ENCODE measurements at regions not wholly inside any gene's neighbourhood (a gene's known extent, or its start where the extent isn't known, plus 50 kb on each side); places are given as distances from the start of the nearest gene placed in this dataset.

DNA sequence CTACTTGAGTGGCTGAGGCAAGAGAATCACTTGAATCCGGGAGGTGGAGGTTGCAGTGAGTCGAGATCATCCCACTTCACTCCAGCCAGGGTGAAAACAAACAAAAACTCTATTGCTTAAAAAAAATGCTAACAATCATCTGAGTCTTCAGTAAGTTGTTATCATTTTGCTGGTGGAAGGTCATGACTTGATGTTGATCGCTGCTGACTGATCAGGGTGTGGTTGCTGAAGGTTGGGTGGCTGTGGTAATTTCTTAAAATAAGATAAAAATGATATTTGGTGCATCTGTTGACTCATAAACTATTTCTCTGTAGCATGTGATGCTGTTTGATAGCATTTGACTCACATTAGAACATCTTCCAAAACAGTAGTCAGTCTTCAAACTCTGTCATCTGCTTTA lies 349.4 kb upstream of the PAPPA start:
- Histone ChIP-seq H4K20me1 (ENCODE audit: insufficient read depth, low read length) (no peaks in the 10 kb centered on the region), H3F3A (ENCODE audit: insufficient read depth, low read length) (no peaks in the 10 kb centered on the region), H3K9ac (ENCODE audit: low read length) (no peak overlapping the region), H2AFZ (ENCODE audit: low read length) (no peak overlapping the region), H3K4me2 (ENCODE audit: low read depth, low read length) (no peak overlapping the region), H3K79me2 (ENCODE audit: low read length) (no peaks in the 10 kb centered on the region), H3K9me3 (replicated peaks; ENCODE audit: insufficient read depth, low read length) (no peaks in the 10 kb centered on the region), H3K9me2 (replicated peaks; ENCODE audit: insufficient read depth, low read length) (no peaks in the 10 kb centered on the region), H3K4me3 (ENCODE audit: low read length) (no peak overlapping the region), H3K27ac (ENCODE audit: low read length) (no peak overlapping the region), H3K4me1 (ENCODE audit: low read length) (no peaks in the 10 kb centered on the region), H3K36me3 (replicated peaks; ENCODE audit: insufficient read depth, low read length) (no peaks in the 10 kb centered on the region), H3K27me3 (replicated peaks; ENCODE audit: insufficient read depth, low read length) (no peaks in the 10 kb centered on the region)
- no peak for DNase-seq
- TF ChIP-seq EZH2phosphoT487 (IDR thresholded peaks at IDR 0.05; ENCODE audit: low read length) (no peak), EZH2 (optimal IDR thresholded peaks at IDR 0.05; ENCODE audit: low read depth, low read length) (no peak)
- TF ChIP-seq, protein P1, sequence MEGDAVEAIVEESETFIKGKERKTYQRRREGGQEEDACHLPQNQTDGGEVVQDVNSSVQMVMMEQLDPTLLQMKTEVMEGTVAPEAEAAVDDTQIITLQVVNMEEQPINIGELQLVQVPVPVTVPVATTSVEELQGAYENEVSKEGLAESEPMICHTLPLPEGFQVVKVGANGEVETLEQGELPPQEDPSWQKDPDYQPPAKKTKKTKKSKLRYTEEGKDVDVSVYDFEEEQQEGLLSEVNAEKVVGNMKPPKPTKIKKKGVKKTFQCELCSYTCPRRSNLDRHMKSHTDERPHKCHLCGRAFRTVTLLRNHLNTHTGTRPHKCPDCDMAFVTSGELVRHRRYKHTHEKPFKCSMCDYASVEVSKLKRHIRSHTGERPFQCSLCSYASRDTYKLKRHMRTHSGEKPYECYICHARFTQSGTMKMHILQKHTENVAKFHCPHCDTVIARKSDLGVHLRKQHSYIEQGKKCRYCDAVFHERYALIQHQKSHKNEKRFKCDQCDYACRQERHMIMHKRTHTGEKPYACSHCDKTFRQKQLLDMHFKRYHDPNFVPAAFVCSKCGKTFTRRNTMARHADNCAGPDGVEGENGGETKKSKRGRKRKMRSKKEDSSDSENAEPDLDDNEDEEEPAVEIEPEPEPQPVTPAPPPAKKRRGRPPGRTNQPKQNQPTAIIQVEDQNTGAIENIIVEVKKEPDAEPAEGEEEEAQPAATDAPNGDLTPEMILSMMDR (IDR thresholded peaks at IDR 0.05; ENCODE audit: low read length) = no peak

DNA sequence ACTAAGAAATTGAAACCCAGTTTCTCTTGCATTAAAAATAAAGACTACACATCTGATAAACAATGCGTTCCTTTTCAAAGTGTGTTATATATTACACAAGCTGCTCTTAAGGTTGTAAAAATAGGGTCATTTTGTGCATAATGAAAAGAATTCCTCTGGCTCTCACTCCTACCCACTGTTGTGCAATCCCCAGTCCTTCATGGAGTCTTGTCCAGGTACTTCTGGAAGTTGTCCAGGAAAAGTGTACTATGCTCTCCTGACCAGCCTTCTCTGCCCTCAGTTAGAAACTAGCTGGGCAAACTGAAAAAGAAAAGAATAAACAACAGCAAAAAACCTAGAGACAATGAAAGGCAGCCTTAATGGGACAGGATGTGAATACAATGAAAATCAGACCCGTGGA lies 345.5 kb upstream of the PAPPA start:
- no peaks in the 10 kb centered on the region for H3K27me3 ChIP-seq (replicated peaks; ENCODE audit: insufficient read depth, low read length)
- no peaks in the 10 kb centered on the region for H3K9me2 ChIP-seq (replicated peaks; ENCODE audit: insufficient read depth, low read length)
- no peak overlapping the region for H3K4me2 ChIP-seq (ENCODE audit: low read depth, low read length)
- DNase-seq = no peak
- H3K9me3 ChIP-seq (replicated peaks; ENCODE audit: insufficient read depth, low read length) = no peaks in the 10 kb centered on the region
- no peaks in the 10 kb centered on the region for H3K79me2 ChIP-seq (ENCODE audit: low read length)
- no peak overlapping the region for H3K9ac ChIP-seq (ENCODE audit: low read length)
- no peaks in the 10 kb centered on the region for H3K4me1 ChIP-seq (ENCODE audit: low read length)
- H3F3A ChIP-seq (ENCODE audit: insufficient read depth, low read length) = no peaks in the 10 kb centered on the region
- no peak overlapping the region for H2AFZ ChIP-seq (ENCODE audit: low read length)
- TF ChIP-seq, protein P1 (IDR thresholded peaks at IDR 0.05; ENCODE audit: low read length) = no peak
- TF ChIP-seq EZH2phosphoT487 (IDR thresholded peaks at IDR 0.05; ENCODE audit: low read length) = no peak
- TF ChIP-seq EZH2 (optimal IDR thresholded peaks at IDR 0.05; ENCODE audit: low read depth, low read length) = no peak
- H4K20me1 ChIP-seq (ENCODE audit: insufficient read depth, low read length) = no peaks in the 10 kb centered on the region
- no peak overlapping the region for H3K4me3 ChIP-seq (ENCODE audit: low read length)
- H3K36me3 ChIP-seq (replicated peaks; ENCODE audit: insufficient read depth, low read length) = no peaks in the 10 kb centered on the region
- no peak overlapping the region for H3K27ac ChIP-seq (ENCODE audit: low read length)

DNA sequence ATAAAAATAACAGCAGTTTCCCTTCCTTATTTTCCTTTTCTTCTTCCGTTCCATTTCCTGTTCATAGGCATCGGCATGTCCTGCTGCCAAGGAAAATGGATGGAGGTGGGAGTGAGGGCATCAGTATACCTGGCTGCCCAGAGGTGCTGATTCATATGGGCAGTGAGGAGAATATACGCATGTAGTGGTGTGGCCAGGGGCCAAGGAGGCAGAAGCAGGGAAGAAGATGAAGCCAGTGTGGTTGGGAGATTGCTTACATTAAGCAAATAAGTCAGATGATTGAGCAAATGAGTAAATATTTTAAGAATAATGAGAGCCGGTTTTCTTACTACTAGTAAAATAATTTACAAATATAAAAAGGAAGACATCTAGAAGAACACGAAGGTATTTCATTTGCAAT lies 344.9 kb upstream of the PAPPA start:
- Histone ChIP-seq H3K9me3 (replicated peaks; ENCODE audit: insufficient read depth, low read length) (no peaks in the 10 kb centered on the region), H3K27me3 (replicated peaks; ENCODE audit: insufficient read depth, low read length) (no peaks in the 10 kb centered on the region), H3K4me3 (ENCODE audit: low read length) (no peak overlapping the region), H4K20me1 (ENCODE audit: insufficient read depth, low read length) (no peaks in the 10 kb centered on the region), H2AFZ (ENCODE audit: low read length) (no peak overlapping the region), H3K27ac (ENCODE audit: low read length) (no peak overlapping the region), H3F3A (ENCODE audit: insufficient read depth, low read length) (no peaks in the 10 kb centered on the region), H3K9me2 (replicated peaks; ENCODE audit: insufficient read depth, low read length) (no peaks in the 10 kb centered on the region), H3K79me2 (ENCODE audit: low read length) (no peaks in the 10 kb centered on the region), H3K4me1 (ENCODE audit: low read length) (no peaks in the 10 kb centered on the region), H3K36me3 (replicated peaks; ENCODE audit: insufficient read depth, low read length) (no peaks in the 10 kb centered on the region), H3K4me2 (ENCODE audit: low read depth, low read length) (no peak overlapping the region), H3K9ac (ENCODE audit: low read length) (no peak overlapping the region)
- no peak for TF ChIP-seq EZH2 (optimal IDR thresholded peaks at IDR 0.05; ENCODE audit: low read depth, low read length)
- no peak for DNase-seq

DNA sequence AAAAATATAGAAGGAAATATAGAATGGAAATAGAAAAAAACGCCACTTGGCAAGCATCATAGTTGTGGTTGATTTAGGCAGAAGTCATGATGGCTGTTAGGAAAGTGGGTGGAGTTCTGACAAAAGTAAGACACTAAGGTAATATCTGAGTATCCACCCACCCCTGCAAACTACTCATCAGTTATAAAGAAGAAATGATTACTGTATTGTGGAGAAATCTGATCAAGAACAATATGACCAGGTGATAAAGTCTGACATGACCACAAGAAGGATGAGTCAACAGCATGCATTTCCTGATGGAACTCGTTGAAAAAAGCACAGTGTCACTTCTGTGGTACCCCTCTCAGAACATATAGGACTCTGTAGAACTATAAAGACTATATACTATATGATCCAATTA lies 343.4 kb upstream of the PAPPA start:
- H3F3A ChIP-seq (ENCODE audit: insufficient read depth, low read length) = no peaks in the 10 kb centered on the region
- no peak overlapping the region for H3K27ac ChIP-seq (ENCODE audit: low read length)
- no peak overlapping the region for H3K4me3 ChIP-seq (ENCODE audit: low read length)
- no peak for DNase-seq
- no peaks in the 10 kb centered on the region for H3K36me3 ChIP-seq (replicated peaks; ENCODE audit: insufficient read depth, low read length)
- H3K9ac ChIP-seq (ENCODE audit: low read length) = no peak overlapping the region
- no peak overlapping the region for H2AFZ ChIP-seq (ENCODE audit: low read length)
- H4K20me1 ChIP-seq (ENCODE audit: insufficient read depth, low read length) = no peaks in the 10 kb centered on the region
- no peak overlapping the region for H3K4me2 ChIP-seq (ENCODE audit: low read depth, low read length)
- H3K9me3 ChIP-seq (replicated peaks; ENCODE audit: insufficient read depth, low read length) = no peaks in the 10 kb centered on the region
- no peaks in the 10 kb centered on the region for H3K79me2 ChIP-seq (ENCODE audit: low read length)
- TF ChIP-seq, protein P1 (IDR thresholded peaks at IDR 0.05; ENCODE audit: low read length) = no peak
- TF ChIP-seq EZH2 (optimal IDR thresholded peaks at IDR 0.05; ENCODE audit: low read depth, low read length) = no peak
- TF ChIP-seq EZH2phosphoT487 (IDR thresholded peaks at IDR 0.05; ENCODE audit: low read length) = no peak
- no peaks in the 10 kb centered on the region for H3K9me2 ChIP-seq (replicated peaks; ENCODE audit: insufficient read depth, low read length)
- H3K4me1 ChIP-seq (ENCODE audit: low read length) = no peaks in the 10 kb centered on the region
- no peaks in the 10 kb centered on the region for H3K27me3 ChIP-seq (replicated peaks; ENCODE audit: insufficient read depth, low read length)
